Upper lobe of left lung (tissue), 4 donors: ENCODE measurements at regions not wholly inside any gene's neighbourhood (a gene's known extent, or its start where the extent isn't known, plus 50 kb on each side); places are given as distances from the start of the nearest gene placed in this dataset.

ENCODE experiments used
- POLR2A ChIP-seq, 4 donors: fragments of 450-650 bp; IDR thresholded peaks; one replicate each; pipeline ENCODE4 v1.5.1; 2016 to 2017; ENCODE audit warnings: antibody characterized with exemption in 4 of 4, mild to moderate bottlenecking in 2 of 4
- TF ChIP-seq, protein P1 (sequence below), 6 experiments: fragments of 450-650 bp in 4 of 6; fragments of 200-600 bp in 2 of 6; sonication (generic) in 2 of 6; IDR thresholded peaks; one replicate each; pipeline ENCODE4 v1.5.1; 2016 to 2019; ENCODE audit warnings: antibody characterized with exemption in 6 of 6

DNA sequence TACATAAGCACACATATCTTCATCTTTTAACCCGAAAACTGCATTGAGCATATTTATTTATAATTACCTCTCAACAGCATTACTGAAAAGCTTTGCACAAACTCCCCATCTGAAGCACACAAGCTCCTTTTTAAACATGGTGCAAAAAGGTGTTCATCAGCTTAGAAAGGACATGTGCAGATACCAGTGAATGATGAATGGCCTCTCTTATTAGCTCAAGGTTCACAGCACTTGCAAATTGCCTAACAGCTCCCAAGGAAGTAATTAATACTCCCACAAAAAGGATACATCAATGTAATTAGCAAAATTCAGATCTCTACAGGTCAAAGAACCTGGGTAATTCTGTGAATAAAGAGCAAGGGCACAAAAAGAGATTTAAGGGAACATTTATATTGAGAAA is 422.0 kb downstream of the HINT1 start:
- TF ChIP-seq, protein P1, sequence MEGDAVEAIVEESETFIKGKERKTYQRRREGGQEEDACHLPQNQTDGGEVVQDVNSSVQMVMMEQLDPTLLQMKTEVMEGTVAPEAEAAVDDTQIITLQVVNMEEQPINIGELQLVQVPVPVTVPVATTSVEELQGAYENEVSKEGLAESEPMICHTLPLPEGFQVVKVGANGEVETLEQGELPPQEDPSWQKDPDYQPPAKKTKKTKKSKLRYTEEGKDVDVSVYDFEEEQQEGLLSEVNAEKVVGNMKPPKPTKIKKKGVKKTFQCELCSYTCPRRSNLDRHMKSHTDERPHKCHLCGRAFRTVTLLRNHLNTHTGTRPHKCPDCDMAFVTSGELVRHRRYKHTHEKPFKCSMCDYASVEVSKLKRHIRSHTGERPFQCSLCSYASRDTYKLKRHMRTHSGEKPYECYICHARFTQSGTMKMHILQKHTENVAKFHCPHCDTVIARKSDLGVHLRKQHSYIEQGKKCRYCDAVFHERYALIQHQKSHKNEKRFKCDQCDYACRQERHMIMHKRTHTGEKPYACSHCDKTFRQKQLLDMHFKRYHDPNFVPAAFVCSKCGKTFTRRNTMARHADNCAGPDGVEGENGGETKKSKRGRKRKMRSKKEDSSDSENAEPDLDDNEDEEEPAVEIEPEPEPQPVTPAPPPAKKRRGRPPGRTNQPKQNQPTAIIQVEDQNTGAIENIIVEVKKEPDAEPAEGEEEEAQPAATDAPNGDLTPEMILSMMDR (IDR thresholded peaks at IDR 0.05) = no peak
- TF ChIP-seq POLR2A (IDR thresholded peaks at IDR 0.05) = no peak
